EL (cell line): ENCODE measurements at regions not wholly inside any gene's neighbourhood (a gene's known extent, or its start where the extent isn't known, plus 50 kb on each side); places are given as distances from the start of the nearest gene placed in this dataset.
"Not testable (repeated sequence)": the region's sequence is repeated elsewhere in the genome, so short reads cannot be mapped to it uniquely, and the experiment has no call there.

Experiments
- DNase-seq: peaks from one replicate; pipeline ENCODE4 v3.0.0-alpha.2; 2016

GRCh38 chr22:33971561-33971961, 51.3 kb upstream of the LARGE1 start:
- DNase-seq = no peak

- no peak for DNase-seq
Measured at GRCh38 chr22:33975841-33976240, 55.6 kb upstream of the LARGE1 start.

GRCh38 chr22:33983558-33983957, 63.3 kb upstream of the LARGE1 start:
- DNase-seq = no peak

DNA sequence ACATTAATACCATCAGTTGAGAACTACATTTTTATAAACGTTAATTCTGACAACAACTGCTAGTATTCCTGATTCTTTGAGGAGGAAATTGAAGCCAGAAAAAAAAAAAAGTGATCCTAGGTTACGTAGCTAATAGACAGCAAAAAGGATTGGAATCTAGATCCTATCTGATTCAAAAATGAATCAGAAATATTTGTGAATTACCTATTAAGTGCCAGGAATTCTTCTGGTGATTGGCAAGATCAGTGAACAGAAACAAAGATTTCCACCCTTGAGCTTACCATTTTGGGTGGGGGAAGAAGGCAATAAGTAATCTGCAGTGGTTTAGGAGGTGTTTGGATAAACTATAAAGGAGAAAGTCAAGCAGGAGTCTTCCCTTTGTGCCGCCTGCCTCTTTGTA, 63.9 kb upstream of the LARGE1 start:
- DNase-seq = no peak

DNA sequence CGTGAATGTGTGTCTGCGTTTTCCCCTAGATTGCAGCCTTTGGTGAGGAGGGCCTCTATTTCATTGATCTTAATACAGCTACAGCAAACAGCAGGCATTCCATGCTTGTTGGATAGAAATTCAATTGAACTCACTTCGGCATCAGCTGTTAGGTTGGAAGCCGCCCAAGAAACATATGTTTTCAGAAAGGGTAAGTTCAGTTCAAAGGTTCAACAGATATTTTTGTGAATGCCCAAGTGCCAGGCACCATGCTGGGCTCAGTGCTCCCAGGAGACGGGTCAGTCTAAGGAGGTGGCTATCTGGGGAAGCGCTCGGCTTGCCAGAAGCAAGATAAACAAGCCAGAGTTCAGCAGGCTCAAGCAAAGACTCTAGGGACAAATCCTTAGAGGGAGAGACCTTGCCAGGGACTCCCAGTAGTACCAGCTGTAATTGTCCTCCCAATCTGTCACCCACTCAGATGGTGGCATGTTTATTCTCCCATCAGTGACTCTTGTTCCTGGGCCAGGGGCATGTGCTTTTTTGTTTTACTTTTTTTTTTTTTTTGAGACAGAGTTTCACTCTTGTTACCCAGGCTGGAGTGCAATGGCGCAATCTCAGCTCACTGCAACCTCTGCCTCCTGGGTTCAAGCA, 64.5 kb upstream of the LARGE1 start:
- no peak for DNase-seq

GRCh38 chr22:33985506-33985905, 65.2 kb upstream of the LARGE1 start:
- no peak for DNase-seq

DNA sequence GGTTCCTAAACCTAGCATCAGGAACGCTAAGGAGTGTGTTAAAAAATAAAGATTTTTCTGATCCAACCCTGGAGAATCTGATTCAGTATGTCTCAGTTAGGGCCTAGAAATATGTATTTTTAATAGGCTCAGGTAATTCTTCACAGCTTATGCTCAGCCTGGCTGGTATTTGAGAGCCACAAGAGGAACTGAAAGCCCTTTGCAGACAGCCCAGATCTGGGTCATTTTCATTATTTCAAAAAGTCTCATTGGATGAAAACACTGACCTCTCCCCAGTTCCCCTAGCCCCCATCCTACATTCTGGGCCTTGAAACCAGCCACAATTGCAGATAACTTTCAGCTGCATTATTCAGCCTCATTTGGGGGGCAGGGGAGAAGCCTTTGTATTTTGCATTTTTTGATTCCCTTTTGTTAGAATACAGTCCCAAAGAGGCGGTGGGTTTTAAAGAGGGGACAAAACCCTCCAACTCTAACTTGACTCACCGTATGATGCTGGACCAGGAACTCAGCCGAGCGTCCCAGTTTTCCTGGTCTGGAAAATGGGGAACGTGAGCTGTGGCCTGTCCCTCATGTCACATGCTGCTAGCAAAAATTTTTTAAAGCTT, 66.0 kb upstream of the LARGE1 start:
- no peak for DNase-seq

- DNase-seq = no peak
Measured at GRCh38 chr22:33986954-33987353, 66.7 kb upstream of the LARGE1 start.

DNA sequence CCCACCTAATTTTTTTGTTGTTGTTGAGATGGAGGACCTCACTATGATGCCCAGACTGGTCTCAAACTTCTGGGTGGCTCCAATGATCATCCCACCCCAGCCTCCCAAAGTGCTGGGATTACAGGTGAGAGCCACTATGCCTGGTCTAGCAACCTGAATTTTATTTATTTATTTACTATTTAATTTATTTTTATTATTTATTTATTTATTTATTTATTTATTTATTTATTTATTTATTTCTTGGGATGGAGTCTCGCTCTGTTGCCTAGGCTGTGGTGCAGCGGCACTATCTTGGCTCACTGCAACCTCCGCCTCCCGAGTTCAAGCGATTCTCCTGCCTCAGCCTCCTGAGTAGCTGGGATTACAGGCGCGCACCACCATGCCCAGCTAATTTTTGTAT, 69.0 kb upstream of the LARGE1 start:
- not testable (repeated sequence) for DNase-seq

- DNase-seq = no peak
Measured at GRCh38 chr22:33991620-33992019, 71.3 kb upstream of the LARGE1 start.

GRCh38 chr22:33996824-33997223, 76.5 kb upstream of the LARGE1 start:
- no peak for DNase-seq

DNA sequence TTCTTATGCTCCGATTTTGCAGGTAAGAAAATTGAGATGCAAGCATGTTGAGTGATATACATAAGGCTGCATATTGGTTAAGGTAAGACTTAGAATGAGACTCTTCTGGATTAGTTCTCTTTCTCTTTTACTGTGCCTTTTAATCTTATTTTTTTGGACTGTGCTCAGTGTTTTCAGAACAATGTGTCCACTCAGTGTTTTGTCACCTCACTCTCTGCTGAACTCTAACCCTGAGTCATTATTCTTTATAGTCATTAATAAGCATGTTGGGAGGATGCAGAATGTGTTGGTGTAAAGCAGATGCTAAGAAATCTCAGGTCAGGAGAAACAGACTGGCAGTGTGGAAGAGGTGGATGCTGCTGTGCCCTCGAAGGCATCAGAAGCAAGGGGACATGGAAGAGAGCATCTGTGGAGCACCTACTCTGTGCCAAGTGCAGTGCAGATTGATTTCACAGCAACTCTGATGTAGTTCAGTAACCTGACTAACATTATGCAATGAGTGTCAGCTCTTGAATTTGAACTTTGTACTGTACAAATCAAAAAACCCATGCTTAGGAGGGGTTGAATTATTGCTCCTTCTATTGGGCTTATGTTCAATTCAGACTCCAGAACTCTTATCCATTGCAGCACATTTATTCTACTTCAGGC, 80.7 kb upstream of the LARGE1 start:
- no peak for DNase-seq

- no peak for DNase-seq
Measured at GRCh38 chr22:34001701-34002466, 81.6 kb upstream of the LARGE1 start.

DNA sequence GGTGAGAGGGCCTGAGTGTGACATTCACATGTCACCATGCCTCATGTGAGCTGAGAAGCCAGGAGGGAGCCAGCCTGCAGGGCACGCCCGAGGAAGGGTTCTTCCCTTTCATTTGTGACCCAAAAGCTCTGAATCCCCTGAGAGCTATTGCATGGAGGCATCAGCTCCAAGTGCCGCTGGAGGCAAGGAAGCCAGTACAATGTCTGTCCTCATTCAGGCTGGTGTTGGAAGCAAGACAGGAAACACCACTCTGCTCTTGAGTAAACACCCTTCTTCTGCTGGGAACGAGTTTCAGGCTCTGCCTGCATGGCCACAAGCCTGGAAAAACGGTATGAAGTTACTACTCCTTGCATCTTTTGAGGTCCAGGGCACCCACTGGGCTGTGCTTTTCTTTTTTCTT, 83.8 kb upstream of the LARGE1 start:
- DNase-seq = no peak

- no peak for DNase-seq
Measured at GRCh38 chr22:34010259-34010658, 90.0 kb upstream of the LARGE1 start.

- no peak for DNase-seq
Measured at GRCh38 chr22:34015642-34016041, 95.4 kb upstream of the LARGE1 start.

DNA sequence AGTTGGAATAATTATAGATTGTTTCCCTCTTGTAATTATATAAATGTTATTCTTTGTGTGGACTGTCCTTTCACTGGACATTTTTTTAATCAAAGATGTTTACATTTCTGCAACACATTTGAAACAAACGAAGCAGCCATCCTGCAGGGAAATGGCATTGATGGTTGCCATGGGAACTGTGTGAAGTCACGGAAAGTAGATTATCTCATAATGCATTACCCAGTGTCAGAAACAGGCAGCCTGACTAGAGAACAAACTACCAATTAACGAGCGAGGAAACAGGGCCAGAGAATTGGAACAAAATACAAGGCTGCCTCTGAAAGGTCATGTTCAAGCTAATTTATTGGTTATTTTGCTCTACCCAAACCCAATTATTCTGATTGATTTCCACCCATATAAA, 96.9 kb upstream of the LARGE1 start:
- DNase-seq = no peak

DNA sequence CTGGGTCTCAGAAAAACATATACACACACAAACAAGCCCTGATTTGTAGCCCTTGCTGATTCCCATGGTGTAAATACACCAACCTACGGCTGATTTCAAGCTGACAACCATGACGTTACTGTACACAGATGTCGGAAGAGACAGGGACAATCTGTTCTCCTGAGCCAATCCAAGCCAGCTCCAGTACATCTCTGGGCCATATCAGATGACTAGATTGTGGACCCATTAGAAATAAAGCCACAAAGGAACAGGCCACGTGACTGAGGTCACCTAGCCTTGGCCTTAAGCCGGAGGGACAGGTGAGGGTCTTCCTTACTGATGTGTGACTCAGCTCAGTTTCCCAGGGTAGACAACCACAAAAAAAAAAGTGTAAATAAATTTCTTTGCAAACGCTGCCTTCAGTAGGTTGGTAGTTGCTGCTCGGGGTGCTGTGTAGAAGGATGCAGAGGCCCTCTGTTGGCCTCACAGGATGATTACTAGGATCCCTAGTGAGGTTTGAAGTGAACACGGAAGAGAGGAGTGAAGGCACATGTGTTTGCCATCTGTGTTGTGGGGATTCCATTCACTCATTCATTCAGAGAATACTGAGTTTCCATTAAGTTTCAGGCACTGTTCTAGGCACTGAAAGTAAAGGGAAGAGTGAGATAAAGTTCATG, 99.0 kb upstream of the LARGE1 start:
- DNase-seq = no peak

DNA sequence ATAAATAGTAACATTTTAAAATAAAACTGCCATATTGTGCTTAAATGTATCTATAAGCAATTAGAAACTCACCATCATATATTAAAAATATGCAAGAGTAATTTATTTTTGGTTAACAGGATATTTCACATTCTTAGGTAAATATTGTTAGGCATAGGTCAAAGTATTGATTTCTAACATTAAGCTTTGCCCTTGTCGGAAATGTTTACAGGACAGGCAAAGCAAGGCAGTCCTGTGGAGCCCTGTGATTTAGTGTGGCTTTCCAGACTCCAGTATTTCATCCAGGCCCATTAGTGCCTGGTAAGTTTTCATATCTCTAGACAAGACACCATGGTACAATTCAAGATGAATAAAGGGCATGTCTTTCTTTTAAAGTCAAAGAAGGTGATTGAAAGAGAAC, 114.9 kb upstream of the LARGE1 start:
- no peak for DNase-seq

GRCh38 chr22:34036931-34037330, 116.7 kb upstream of the LARGE1 start:
- no peak for DNase-seq

- DNase-seq = no peak
Measured at GRCh38 chr22:34038801-34039555, 118.7 kb upstream of the LARGE1 start.

DNA sequence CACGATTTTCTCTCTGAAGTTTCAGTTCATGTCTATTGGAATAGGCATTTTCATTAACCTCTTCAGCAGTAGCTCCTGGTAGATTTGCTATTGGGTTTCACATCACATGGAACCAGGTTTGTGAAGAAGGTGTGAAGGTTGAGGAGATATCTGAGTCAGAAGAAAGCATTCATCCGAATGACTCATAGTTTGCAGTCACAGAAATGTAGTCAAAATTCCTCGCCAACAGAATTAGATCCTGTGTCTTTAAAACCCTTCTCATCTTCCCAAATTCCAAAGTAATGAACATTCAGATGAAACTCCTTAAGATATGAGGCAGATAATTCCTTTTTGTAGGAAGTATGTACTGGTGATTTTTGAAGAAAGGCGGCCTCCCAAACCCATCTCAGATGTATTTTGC, 125.0 kb upstream of the LARGE1 start:
- no peak for DNase-seq
